Activated T-helper 2 cell treated with anti-CD3 and anti-CD28 coated beads, Interferon-gamma antibody, Interleukin-2, Interleukin-4, amounts not matched to agents 10 μg/mL and 5 μg/mL and 100 μg/mL, durations not matched to agents 14 hours and 24 hours and 36 hours (primary cell): ENCODE measurements at regions not wholly inside any gene's neighbourhood (a gene's known extent, or its start where the extent isn't known, plus 50 kb on each side); places are given as distances from the start of the nearest gene placed in this dataset.

Source experiments
- DNase-seq: peaks from one replicate; pipeline ENCODE4 v3.0.0; 2021; ENCODE audit warnings: low spot score
- H3K27ac Mint-ChIP-seq: one replicate; pipeline ENCODE4 v1.8.0; 2021; ENCODE audit warnings: mixed read lengths
- H3K27me3 Mint-ChIP-seq: one replicate; pipeline ENCODE4 v1.8.0; 2021; ENCODE audit warnings: low read depth, mixed read lengths
- H3K36me3 Mint-ChIP-seq: one replicate; pipeline ENCODE4 v1.8.0; 2021; ENCODE audit warnings: low read depth, mixed read lengths
- H3K4me1 Mint-ChIP-seq: one replicate; pipeline ENCODE4 v1.8.0; 2021; ENCODE audit warnings: low read depth, mixed read lengths
- H3K4me3 Mint-ChIP-seq: one replicate; pipeline ENCODE4 v1.8.0; 2021; ENCODE audit warnings: low read depth, mild to moderate bottlenecking, moderate library complexity, mixed read lengths
- H3K9me3 Mint-ChIP-seq: one replicate; pipeline ENCODE4 v1.8.0; 2021; ENCODE audit warnings: mixed read lengths
- intact Hi-C: fragments of 100-400 bp; cut with micrococcal nuclease; formaldehyde crosslinking; loops from one replicate; pipeline ENCODE4 v1.15.1; 2023

DNA sequence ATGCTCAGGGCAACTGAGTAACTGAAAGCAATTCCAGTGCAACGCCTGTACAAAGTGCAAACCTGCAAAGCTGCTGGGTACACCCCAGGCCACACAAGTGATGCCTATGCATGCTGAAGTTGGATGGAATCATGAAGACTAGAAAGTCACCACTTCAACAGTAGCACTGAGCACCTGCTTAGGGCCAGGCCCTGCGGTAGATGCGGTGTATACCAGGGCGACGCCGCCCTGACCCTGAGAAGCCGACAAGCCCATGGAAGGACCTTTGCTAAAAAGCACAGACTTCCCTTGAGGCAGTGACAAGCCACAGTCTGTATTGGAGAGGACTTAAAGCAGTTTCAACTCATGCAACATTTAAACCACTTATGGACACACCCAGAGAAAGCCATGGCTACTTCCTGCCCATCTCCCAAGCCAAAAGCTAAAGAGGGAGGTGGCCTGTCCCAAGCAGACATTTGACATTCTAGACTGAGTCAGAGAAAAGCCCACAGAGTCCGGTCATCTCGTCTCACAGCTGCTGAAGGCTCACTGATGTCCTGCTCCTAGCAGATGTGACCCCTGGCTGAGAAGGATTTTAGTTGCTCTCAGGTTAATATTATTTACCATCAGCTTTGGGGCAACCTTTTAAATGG lies 843.9 kb upstream of the TMEM132C start:
- no peak overlapping the region for H3K4me3 Mint-ChIP-seq
- H3K27ac Mint-ChIP-seq = no peak overlapping the region
- intact Hi-C loops = no loop called here
- no peaks in the 10 kb centered on the region for H3K36me3 Mint-ChIP-seq
- H3K4me1 Mint-ChIP-seq = no peaks in the 10 kb centered on the region
- peaks cover 14% of the 10 kb centered on the region for H3K9me3 Mint-ChIP-seq
- no peaks in the 10 kb centered on the region for H3K27me3 Mint-ChIP-seq
- DNase-seq = no peak

DNA sequence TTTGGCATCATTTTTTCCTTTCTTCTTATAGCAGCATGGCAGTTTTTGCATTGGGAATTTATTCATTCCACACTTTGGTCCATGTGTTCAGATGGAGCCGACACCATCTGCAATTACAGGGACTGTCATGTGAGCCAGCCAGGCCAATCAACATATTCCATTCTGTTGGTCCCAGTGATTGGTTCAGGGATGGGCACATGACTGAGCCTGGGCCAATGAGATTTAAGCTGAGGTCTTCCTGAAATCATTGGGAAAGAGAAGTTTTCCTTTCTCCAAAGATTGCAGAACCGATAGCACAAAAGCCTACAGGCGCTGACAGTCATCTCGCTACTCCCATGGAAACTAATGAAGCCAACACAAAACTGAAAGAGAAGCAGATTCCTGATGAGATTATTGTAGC lies 841.5 kb upstream of the TMEM132C start:
- peaks cover 7% of the 10 kb centered on the region for H3K9me3 Mint-ChIP-seq
- no peak overlapping the region for H3K4me3 Mint-ChIP-seq
- no peak overlapping the region for H3K27ac Mint-ChIP-seq
- H3K4me1 Mint-ChIP-seq = no peaks in the 10 kb centered on the region
- no peaks in the 10 kb centered on the region for H3K36me3 Mint-ChIP-seq
- no peak for DNase-seq
- intact Hi-C loops = no loop called here
- no peaks in the 10 kb centered on the region for H3K27me3 Mint-ChIP-seq

- DNase-seq = no peak
- Mint-ChIP-seq H3K27ac (no peak overlapping the region), H3K36me3 (no peaks in the 10 kb centered on the region), H3K4me3 (no peak overlapping the region), H3K9me3 (peaks cover 7% of the 10 kb centered on the region), H3K4me1 (no peaks in the 10 kb centered on the region), H3K27me3 (no peaks in the 10 kb centered on the region)
- intact Hi-C loops = no loop called here
Observed at GRCh38 chr12:127428420-127428819, 838.5 kb upstream of the TMEM132C start.

DNA sequence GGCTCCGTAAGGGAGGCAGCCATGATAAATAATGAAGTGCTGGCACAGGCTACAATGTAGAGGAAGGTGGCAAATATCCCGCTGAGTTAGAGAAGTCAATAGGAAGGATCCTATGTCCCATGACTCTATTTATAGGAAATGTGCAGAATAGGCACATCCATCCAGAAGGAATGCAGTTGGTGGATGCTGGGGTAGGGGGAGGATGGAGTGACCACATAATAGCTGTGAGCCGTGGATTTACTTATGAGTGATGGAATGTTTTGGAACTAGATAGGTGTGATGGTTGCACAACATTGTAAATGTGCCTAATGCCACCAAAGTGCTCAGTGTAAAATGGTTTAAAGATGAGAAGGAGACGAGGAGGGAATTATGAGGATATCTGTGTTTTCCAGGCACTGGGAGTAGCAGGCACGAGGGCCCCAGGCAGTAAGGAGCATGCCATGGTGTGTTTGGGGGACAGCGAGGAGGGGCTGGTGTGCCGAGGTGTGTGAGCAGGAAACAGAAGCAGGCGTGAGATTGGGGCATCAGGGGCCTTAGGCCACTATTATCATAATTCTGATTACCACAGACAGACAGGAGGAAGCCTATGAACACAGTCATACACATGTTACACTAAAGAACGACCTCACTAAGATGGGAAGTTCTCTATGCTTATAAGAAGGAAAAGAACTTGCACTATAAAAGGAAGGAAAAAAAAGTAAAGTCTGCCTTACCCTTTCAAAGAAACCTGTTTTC lies 837.3 kb upstream of the TMEM132C start:
- Mint-ChIP-seq H3K36me3 (no peaks in the 10 kb centered on the region), H3K27ac (no peak overlapping the region), H3K4me1 (no peaks in the 10 kb centered on the region), H3K9me3 (peaks cover 7% of the 10 kb centered on the region), H3K4me3 (no peak overlapping the region), H3K27me3 (no peaks in the 10 kb centered on the region)
- DNase-seq = no peak
- intact Hi-C loops = no loop called here

DNA sequence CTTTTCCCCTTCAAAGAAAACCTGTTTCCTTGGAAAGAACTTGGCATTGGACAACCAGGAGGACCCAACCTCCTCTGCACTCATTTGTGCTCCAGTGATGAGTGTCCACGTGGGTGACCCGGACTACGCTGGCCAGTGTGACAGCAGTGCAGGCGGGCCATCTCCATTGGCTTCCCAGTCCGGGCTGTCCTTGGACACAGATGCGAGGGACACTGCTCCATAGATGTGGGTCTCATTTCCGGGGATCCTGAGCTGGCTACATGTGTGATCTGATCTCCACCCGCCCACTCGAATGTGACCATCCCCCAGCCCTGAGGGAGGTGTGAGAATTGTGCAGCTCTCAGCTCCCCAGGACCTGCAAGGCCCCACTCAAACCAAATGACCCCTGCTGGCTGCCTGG lies 836.6 kb upstream of the TMEM132C start:
- Mint-ChIP-seq H3K4me3 (no peak overlapping the region), H3K27ac (no peak overlapping the region), H3K36me3 (no peaks in the 10 kb centered on the region), H3K9me3 (peaks cover 5% of the 10 kb centered on the region), H3K27me3 (no peaks in the 10 kb centered on the region), H3K4me1 (no peaks in the 10 kb centered on the region)
- intact Hi-C loops = no loop called here
- DNase-seq = no peak

DNA sequence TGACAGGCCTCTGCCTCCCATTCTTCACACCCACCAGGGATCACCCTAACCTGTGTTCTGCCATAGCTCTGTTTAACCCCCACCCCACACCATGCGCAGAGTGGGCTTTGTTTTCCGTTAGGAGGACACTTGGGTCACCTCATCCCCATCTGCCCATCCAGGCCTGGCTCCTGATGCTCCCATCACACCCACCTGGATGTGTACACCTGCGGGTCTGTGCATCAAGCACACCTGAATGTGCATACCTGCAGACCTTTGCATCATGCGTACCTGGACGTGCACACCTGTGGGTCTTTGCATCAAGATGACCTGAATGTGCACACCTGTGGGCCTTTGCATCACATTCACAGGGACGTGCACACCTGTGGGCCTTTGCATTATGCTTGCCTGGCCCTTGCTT lies 835.8 kb upstream of the TMEM132C start:
- Mint-ChIP-seq H3K9me3 (peaks cover 4% of the 10 kb centered on the region), H3K4me3 (no peak overlapping the region)
- intact Hi-C loops = no loop called here

GRCh38 chr12:127431594-127431993 lies 835.4 kb upstream of the TMEM132C start:
- Mint-ChIP-seq H3K4me3 (no peak overlapping the region), H3K27me3 (no peaks in the 10 kb centered on the region), H3K9me3 (peaks cover 4% of the 10 kb centered on the region), H3K4me1 (no peaks in the 10 kb centered on the region), H3K27ac (no peak overlapping the region), H3K36me3 (no peaks in the 10 kb centered on the region)
- no peak for DNase-seq
- intact Hi-C loops = no loop called here

More for the DNA sequence above, 835.8 kb upstream of the TMEM132C start:
- no peak for DNase-seq
- H3K27me3 Mint-ChIP-seq = no peaks in the 10 kb centered on the region
- no peaks in the 10 kb centered on the region for H3K36me3 Mint-ChIP-seq
- H3K4me1 Mint-ChIP-seq = no peaks in the 10 kb centered on the region
- H3K27ac Mint-ChIP-seq = no peak overlapping the region

DNA sequence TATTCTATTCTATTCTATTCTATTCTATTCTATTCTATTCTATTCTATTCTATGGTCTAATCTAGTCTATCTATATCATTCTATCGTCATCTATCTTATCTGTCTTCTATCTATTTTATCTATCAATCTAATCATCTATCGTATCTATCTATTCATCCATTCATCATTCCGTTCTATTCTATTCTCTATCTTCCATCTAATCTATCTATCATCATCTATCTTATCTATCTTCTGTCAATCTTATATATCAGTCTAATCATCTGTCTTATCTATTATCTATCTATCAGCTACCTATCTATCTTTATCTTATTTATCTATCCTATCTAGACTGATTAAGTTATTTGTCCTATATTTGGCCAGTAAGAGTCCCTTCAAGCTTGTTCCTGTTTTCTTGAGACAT lies 831.5 kb upstream of the TMEM132C start:
- DNase-seq = no peak
- Mint-ChIP-seq H3K36me3 (no peaks in the 10 kb centered on the region), H3K4me1 (no peaks in the 10 kb centered on the region), H3K4me3 (no peak overlapping the region), H3K27me3 (no peaks in the 10 kb centered on the region), H3K27ac (no peak overlapping the region), H3K9me3 (peaks cover 15% of the 10 kb centered on the region)
- intact Hi-C loops = no loop called here

GRCh38 chr12:127438512-127439244 lies 828.3 kb upstream of the TMEM132C start:
- H3K36me3 Mint-ChIP-seq = no peaks in the 10 kb centered on the region
- H3K9me3 Mint-ChIP-seq = peaks cover 29% of the 10 kb centered on the region
- H3K4me3 Mint-ChIP-seq = no peak overlapping the region

DNA sequence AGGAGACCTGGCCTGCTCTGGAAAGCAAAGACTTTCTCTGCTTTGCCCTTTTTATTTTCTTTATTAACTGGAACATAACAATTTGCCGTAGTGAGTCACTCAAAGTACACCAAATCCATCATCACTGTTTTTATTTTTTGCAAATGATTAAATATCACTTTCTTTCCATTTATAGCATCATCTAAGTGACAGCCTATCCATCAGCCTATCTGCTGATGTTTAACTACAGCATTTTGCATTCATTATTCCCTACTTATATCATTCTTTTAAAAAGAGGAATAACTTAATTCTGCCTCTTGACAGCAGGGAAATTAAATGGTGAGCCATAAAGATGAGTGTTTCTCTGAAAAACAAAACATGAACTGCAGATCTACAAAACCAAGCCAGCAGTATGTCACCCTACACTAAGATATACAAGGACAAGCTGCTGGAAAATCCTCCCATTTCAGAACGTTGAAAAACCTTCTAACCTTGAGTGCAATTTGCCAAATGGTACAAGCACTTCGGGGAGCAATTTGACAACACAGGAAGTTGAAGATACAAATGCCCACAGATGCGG lies 821.3 kb upstream of the TMEM132C start:
- Mint-ChIP-seq H3K27me3 (no peaks in the 10 kb centered on the region), H3K36me3 (no peaks in the 10 kb centered on the region), H3K4me3 (no peak overlapping the region), H3K4me1 (no peaks in the 10 kb centered on the region), H3K27ac (no peak overlapping the region), H3K9me3 (peaks cover 14% of the 10 kb centered on the region)
- DNase-seq = no peak
- intact Hi-C loops = no loop called here

More at GRCh38 chr12:127438512-127439244, 828.3 kb upstream of the TMEM132C start:
- H3K27me3 Mint-ChIP-seq = no peaks in the 10 kb centered on the region
- no peak overlapping the region for H3K27ac Mint-ChIP-seq
- no peak for DNase-seq
- intact Hi-C loops = no loop called here
- H3K4me1 Mint-ChIP-seq = no peaks in the 10 kb centered on the region

- no peak overlapping the region for H3K27ac Mint-ChIP-seq
- no peaks in the 10 kb centered on the region for H3K4me1 Mint-ChIP-seq
- no peak overlapping the region for H3K4me3 Mint-ChIP-seq
- intact Hi-C loops = no loop called here
- no peak for DNase-seq
- H3K36me3 Mint-ChIP-seq = no peaks in the 10 kb centered on the region
- peaks cover 4% of the 10 kb centered on the region for H3K27me3 Mint-ChIP-seq
- H3K9me3 Mint-ChIP-seq = no peaks in the 10 kb centered on the region
Observed at GRCh38 chr12:127448906-127449305, 818.1 kb upstream of the TMEM132C start.

DNA sequence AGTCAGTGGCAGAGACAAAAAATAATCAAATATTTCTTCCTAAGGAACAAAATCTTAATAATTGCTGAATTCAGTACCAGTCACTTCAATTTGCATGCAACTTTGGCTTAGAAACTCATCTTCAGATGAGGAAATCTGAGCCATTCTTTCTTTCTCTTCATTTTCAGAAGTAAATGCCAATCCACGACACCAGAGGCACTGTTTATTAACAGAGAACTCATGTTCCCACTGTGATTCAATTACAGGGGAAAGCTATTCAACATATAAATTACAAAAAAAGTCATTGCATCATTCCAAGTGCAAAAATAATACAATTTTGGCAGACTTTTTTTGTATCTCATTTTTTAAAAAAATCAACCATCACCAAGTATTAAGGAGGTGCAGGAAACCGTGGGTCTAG lies 816.1 kb upstream of the TMEM132C start:
- H3K4me3 Mint-ChIP-seq = no peak overlapping the region
- H3K27ac Mint-ChIP-seq = no peak overlapping the region
- no peaks in the 10 kb centered on the region for H3K36me3 Mint-ChIP-seq
- intact Hi-C loops = no loop called here
- H3K27me3 Mint-ChIP-seq = peaks cover 12% of the 10 kb centered on the region
- H3K9me3 Mint-ChIP-seq = no peaks in the 10 kb centered on the region
- H3K4me1 Mint-ChIP-seq = no peaks in the 10 kb centered on the region
- no peak for DNase-seq
